ENCODE measurements at regions not wholly inside any gene's neighbourhood (a gene's known extent, or its start where the extent isn't known, plus 50 kb on each side); places are given as distances from the start of the nearest gene placed in this dataset.
"Not testable (repeated sequence)": the region's sequence is repeated elsewhere in the genome, so short reads cannot be mapped to it uniquely, and the experiment has no call there.

- no peak for DNase-seq
Measured at GRCh38 chr5:61215996-61216395, 53.7 kb upstream of the SMIM15 start.

- DNase-seq: no peak
Measured at GRCh38 chr5:61216741-61217140, 54.5 kb upstream of the SMIM15 start.

- no peak for DNase-seq
Measured at GRCh38 chr5:61217214-61217613, 54.9 kb upstream of the SMIM15 start.

GRCh38 chr5:61228229-61228628, 66.0 kb upstream of the SMIM15 start:
- DNase-seq: no peak

GRCh38 chr5:61228691-61229280, 66.5 kb upstream of the SMIM15 start:
- peak; percentile 3 for DNase-seq

GRCh38 chr5:61229416-61229815, 67.1 kb upstream of the SMIM15 start:
- DNase-seq: no peak

GRCh38 chr5:61230492-61230891, 68.2 kb upstream of the SMIM15 start:
- no peak for DNase-seq

GRCh38 chr5:61231813-61232212, 69.5 kb upstream of the SMIM15 start:
- DNase-seq: no peak

GRCh38 chr5:61232490-61233050, 70.3 kb upstream of the SMIM15 start:
- DNase-seq: no peak

- DNase-seq: no peak
Measured at GRCh38 chr5:61234019-61234418, 71.8 kb upstream of the SMIM15 start.

- not testable (repeated sequence) for DNase-seq
Measured at GRCh38 chr5:61236715-61237114, 74.4 kb upstream of the SMIM15 start.

GRCh38 chr5:61245486-61245885, 83.2 kb upstream of the SMIM15 start:
- DNase-seq: peak; percentile 38

- DNase-seq: no peak
Measured at GRCh38 chr5:61245936-61246335, 83.7 kb upstream of the SMIM15 start.

- DNase-seq: no peak
Measured at GRCh38 chr5:61246768-61247307, 84.6 kb upstream of the SMIM15 start.

- no peak for DNase-seq
Measured at GRCh38 chr5:61251874-61252642, 80.0 kb upstream of the ZSWIM6 start.

- no peak for DNase-seq
Measured at GRCh38 chr5:61252643-61252925, 79.5 kb upstream of the ZSWIM6 start.

GRCh38 chr5:61253547-61253946, 78.5 kb upstream of the ZSWIM6 start:
- DNase-seq: no peak

- no peak for DNase-seq
Measured at GRCh38 chr5:61254969-61255555, 77.0 kb upstream of the ZSWIM6 start.

- no peak for DNase-seq
Measured at GRCh38 chr5:61256474-61256873, 75.6 kb upstream of the ZSWIM6 start.

- no peak for DNase-seq
Measured at GRCh38 chr5:61257421-61257820, 74.6 kb upstream of the ZSWIM6 start.

GRCh38 chr5:61261136-61261535, 70.9 kb upstream of the ZSWIM6 start:
- DNase-seq: no peak

GRCh38 chr5:61262080-61262479, 70.0 kb upstream of the ZSWIM6 start:
- no peak for DNase-seq

- no peak for DNase-seq
Measured at GRCh38 chr5:61263072-61263471, 69.0 kb upstream of the ZSWIM6 start.
